ENCODE measurements at regions not wholly inside any gene's neighbourhood (a gene's known extent, or its start where the extent isn't known, plus 50 kb on each side); places are given as distances from the start of the nearest gene placed in this dataset.

- no peak for TF ChIP-seq CTCF (IDR thresholded peaks at IDR 0.05; ENCODE audit: borderline replicate concordance, extremely low read depth, low read length, poor library complexity, severe bottlenecking)
- no peak for TF ChIP-seq EZH2 (IDR thresholded peaks at IDR 0.05; ENCODE audit: borderline replicate concordance, low read depth, low read length, severe bottlenecking)
Observed at GRCh38 chr18:29181151-29181901, 1004.4 kb upstream of the CDH2 start.
